WTC11 (cell line): ENCODE measurements at regions not wholly inside any gene's neighbourhood (a gene's known extent, or its start where the extent isn't known, plus 50 kb on each side); places are given as distances from the start of the nearest gene placed in this dataset.

Experiments used
- ATAC-seq: fragments of 200-7000 bp; cut with Tn5 transposase; 2 replicates; pipeline ENCODE4 v1.10.0; 2021; ENCODE audit warnings: mild to moderate bottlenecking, moderate library complexity
- CTCF ChIA-PET: fragments of 300-600 bp; sonication (Branson Sonifier 250); formaldehyde crosslinking; loops from one replicate; lab custom pipeline; 2021; ENCODE audit warnings: antibody characterized with exemption; lab: Charles Lee
- POLR2A ChIA-PET: fragments of 350-600 bp; sonication (Branson Sonifier 250); formaldehyde crosslinking; loops from one replicate; lab custom pipeline; 2021; ENCODE audit warnings: antibody characterized with exemption; lab: Charles Lee
- DNase-seq: peaks from one replicate; pipeline ENCODE4 v3.0.0; 2021; ENCODE audit warnings: low spot score
- H3K27ac Mint-ChIP-seq: 2 replicates; pipeline ENCODE4 v1.8.0; 2021; ENCODE audit warnings: mixed read lengths
- H3K27me3 Mint-ChIP-seq: 2 replicates; pipeline ENCODE4 v1.8.0; 2021; ENCODE audit warnings: low read depth, mild to moderate bottlenecking, moderate library complexity, mixed read lengths
- H3K36me3 Mint-ChIP-seq: 2 replicates; pipeline ENCODE4 v1.8.0; 2021; ENCODE audit warnings: mixed read lengths
- H3K4me1 Mint-ChIP-seq: 2 replicates; pipeline ENCODE4 v1.8.0; 2022; ENCODE audit warnings: mixed read lengths
- H3K4me3 Mint-ChIP-seq: 2 replicates; pipeline ENCODE4 v1.8.0; 2021; ENCODE audit warnings: mild to moderate bottlenecking, moderate library complexity, mixed read lengths
- H3K9me3 Mint-ChIP-seq: 2 replicates; pipeline ENCODE4 v1.8.0; 2021; ENCODE audit warnings: mixed read lengths
- ATF1 ChIP-seq: sonication (generic); formaldehyde crosslinking; IDR thresholded peaks from 2 replicates; pipeline ENCODE4 v1.8.1; 2023; ENCODE audit warnings: mild to moderate bottlenecking, moderate library complexity, missing genetic modification reagents
- CREM ChIP-seq: sonication (generic); formaldehyde crosslinking; IDR thresholded peaks from 2 replicates; pipeline ENCODE4 v1.8.1; 2022; ENCODE audit warnings: mild to moderate bottlenecking, missing genetic modification reagents, moderate library complexity
- ELF4 ChIP-seq: sonication (generic); formaldehyde crosslinking; IDR thresholded peaks from 2 replicates; pipeline ENCODE4 v1.8.1; 2022; ENCODE audit warnings: low read depth, mild to moderate bottlenecking, moderate library complexity, missing genetic modification reagents
- SMAD3 ChIP-seq: sonication (generic); formaldehyde crosslinking; IDR thresholded peaks from 2 replicates; pipeline ENCODE4 v1.8.0; 2022; ENCODE audit warnings: missing genetic modification reagents, mild to moderate bottlenecking, borderline replicate concordance
- SP1 ChIP-seq: sonication (generic); formaldehyde crosslinking; conservative IDR thresholded peaks from 2 replicates; pipeline ENCODE4 v1.8.1; 2022; ENCODE audit warnings: missing genetic modification reagents
- TEAD1 ChIP-seq: sonication (generic); formaldehyde crosslinking; IDR thresholded peaks from 2 replicates; pipeline ENCODE4 v1.8.0; 2022; ENCODE audit warnings: mild to moderate bottlenecking, missing genetic modification reagents
- ZNF396 ChIP-seq: fragments of 250-450 bp; sonication (Bioruptor Pico); IDR thresholded peaks from 2 replicates; pipeline ENCODE4 v1.8.0; 2021; ENCODE audit warnings: mild to moderate bottlenecking, moderate library complexity, borderline replicate concordance
- TF ChIP-seq, protein P1 (sequence below): sonication (generic); formaldehyde crosslinking; IDR thresholded peaks from 2 replicates; pipeline ENCODE4 v1.8.0; 2022; ENCODE audit warnings: mild to moderate bottlenecking, missing genetic modification reagents
- TF ChIP-seq, protein P2 (sequence below): sonication (generic); formaldehyde crosslinking; IDR thresholded peaks from 2 replicates; pipeline ENCODE4 v1.8.1; 2022; ENCODE audit warnings: low read depth, mild to moderate bottlenecking, moderate library complexity, missing genetic modification reagents, borderline replicate concordance
- TF ChIP-seq, protein P3 (sequence below): sonication (generic); formaldehyde crosslinking; IDR thresholded peaks from 2 replicates; pipeline ENCODE4 v1.8.0; 2023; ENCODE audit warnings: missing genetic modification reagents, mild to moderate bottlenecking, borderline replicate concordance
- TF ChIP-seq, protein P4 (sequence below): sonication (generic); formaldehyde crosslinking; IDR thresholded peaks from 2 replicates; pipeline ENCODE4 v1.8.0; 2023; ENCODE audit warnings: mild to moderate bottlenecking, missing genetic modification reagents
- TF ChIP-seq, protein P5 (sequence below): sonication (generic); formaldehyde crosslinking; IDR thresholded peaks from 2 replicates; pipeline ENCODE4 v1.8.1; 2022; ENCODE audit warnings: mild to moderate bottlenecking, missing genetic modification reagents, moderate library complexity, borderline replicate concordance

DNA sequence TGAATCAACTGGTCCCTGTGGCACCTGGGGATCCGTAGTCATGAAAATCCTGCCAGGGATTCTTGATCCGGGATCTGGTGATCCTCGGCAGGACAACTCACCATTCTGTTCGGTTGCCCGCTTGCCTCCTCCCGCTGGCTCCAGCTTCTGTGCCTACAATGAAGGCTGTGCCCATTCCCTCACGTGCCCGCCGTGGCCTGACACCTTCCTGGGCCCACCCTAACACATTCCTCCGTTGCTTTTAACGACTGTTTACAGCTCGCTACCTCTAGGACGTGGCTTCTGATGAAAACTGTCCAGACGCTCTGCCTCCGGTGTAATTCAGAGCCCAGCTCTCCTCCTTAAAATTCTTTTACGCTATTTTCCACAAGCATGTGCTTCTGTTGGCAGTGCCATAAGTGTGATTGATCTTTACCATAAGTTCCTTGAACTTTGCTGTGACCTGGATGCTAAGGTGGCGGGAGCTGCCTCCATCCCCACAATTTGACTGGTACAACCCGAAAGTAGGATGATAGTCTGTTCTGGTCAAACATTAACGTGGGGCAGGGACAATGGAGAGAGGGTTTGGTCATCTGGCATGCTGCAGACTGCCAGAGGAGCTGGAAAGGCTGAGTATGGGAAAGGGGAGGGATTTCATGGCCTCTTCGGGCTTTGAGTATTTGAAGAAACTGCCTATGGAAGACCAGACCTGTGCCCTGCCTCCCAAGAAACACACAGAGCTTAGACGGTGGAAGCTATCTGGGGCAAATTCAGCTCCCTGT, 206.8 kb upstream of the TNP1 start:
- TF ChIP-seq ZNF396 (CRISPR knock-in tag) (no peak), SP1 (CRISPR knock-in tag) (no peak), TEAD1 (CRISPR knock-in tag) (no peak), CREM (CRISPR knock-in tag) (no peak), SMAD3 (CRISPR knock-in tag) (no peak), ATF1 (CRISPR knock-in tag) (no peak), ELF4 (CRISPR knock-in tag) (no peak)
- TF ChIP-seq, protein P1, sequence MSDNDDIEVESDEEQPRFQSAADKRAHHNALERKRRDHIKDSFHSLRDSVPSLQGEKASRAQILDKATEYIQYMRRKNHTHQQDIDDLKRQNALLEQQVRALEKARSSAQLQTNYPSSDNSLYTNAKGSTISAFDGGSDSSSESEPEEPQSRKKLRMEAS (CRISPR knock-in tag), result no peak
- TF ChIP-seq, protein P2, sequence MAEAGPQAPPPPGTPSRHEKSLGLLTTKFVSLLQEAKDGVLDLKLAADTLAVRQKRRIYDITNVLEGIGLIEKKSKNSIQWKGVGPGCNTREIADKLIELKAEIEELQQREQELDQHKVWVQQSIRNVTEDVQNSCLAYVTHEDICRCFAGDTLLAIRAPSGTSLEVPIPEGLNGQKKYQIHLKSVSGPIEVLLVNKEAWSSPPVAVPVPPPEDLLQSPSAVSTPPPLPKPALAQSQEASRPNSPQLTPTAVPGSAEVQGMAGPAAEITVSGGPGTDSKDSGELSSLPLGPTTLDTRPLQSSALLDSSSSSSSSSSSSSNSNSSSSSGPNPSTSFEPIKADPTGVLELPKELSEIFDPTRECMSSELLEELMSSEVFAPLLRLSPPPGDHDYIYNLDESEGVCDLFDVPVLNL (CRISPR knock-in tag), result no peak
- TF ChIP-seq, protein P3, sequence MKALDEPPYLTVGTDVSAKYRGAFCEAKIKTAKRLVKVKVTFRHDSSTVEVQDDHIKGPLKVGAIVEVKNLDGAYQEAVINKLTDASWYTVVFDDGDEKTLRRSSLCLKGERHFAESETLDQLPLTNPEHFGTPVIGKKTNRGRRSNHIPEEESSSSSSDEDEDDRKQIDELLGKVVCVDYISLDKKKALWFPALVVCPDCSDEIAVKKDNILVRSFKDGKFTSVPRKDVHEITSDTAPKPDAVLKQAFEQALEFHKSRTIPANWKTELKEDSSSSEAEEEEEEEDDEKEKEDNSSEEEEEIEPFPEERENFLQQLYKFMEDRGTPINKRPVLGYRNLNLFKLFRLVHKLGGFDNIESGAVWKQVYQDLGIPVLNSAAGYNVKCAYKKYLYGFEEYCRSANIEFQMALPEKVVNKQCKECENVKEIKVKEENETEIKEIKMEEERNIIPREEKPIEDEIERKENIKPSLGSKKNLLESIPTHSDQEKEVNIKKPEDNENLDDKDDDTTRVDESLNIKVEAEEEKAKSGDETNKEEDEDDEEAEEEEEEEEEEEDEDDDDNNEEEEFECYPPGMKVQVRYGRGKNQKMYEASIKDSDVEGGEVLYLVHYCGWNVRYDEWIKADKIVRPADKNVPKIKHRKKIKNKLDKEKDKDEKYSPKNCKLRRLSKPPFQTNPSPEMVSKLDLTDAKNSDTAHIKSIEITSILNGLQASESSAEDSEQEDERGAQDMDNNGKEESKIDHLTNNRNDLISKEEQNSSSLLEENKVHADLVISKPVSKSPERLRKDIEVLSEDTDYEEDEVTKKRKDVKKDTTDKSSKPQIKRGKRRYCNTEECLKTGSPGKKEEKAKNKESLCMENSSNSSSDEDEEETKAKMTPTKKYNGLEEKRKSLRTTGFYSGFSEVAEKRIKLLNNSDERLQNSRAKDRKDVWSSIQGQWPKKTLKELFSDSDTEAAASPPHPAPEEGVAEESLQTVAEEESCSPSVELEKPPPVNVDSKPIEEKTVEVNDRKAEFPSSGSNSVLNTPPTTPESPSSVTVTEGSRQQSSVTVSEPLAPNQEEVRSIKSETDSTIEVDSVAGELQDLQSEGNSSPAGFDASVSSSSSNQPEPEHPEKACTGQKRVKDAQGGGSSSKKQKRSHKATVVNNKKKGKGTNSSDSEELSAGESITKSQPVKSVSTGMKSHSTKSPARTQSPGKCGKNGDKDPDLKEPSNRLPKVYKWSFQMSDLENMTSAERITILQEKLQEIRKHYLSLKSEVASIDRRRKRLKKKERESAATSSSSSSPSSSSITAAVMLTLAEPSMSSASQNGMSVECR (CRISPR knock-in tag), result no peak
- Mint-ChIP-seq H3K36me3 (no peaks in the 10 kb centered on the region), H3K9me3 (peaks cover 7% of the 10 kb centered on the region), H3K4me1 (peaks cover 24% of the 10 kb centered on the region), H3K27me3 (no peaks in the 10 kb centered on the region), H3K27ac (no peak overlapping the region), H3K4me3 (no peak overlapping the region)
- ATAC-seq, result no peak
- CTCF ChIA-PET, result interaction anchor here (0.9 kb wide), 1 partner anchor 22 kb away, joined by 3 read pairs; no protein-coding TSS in a partner anchor
- POLR2A ChIA-PET, result no interaction called here
- no peak for DNase-seq

DNA sequence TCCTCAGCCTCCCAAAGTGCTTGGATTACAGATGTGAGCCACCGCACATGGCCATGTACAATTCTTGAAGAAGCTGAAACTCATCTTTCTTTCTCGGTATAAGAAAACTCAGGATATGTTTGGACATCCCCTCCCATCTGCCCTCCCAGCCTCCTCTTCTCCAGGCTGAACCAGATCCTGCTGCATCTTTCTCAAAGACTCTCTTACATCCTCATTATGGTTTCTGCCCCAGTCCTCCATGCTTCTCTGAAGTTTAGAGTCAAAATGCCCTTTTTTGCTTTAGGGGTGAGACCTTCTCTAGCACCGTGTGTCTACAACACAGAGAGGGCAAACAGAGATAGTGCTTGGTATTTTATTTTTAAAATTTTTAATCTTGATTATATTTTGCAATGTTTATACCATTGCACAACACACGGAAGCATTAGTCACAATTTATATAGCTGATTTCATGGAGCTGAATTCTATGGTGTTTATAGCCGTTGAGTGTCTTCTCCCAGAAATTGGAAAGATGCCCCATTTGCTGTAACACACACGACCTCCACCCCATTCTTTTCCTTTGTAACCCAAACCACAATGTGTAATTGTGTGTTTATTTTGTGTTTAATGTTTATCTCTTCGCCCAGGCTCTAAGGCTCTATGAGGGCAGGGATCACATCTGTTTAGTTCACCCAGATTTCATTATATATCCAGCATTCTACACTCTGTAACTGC, 206.0 kb upstream of the TNP1 start:
- ATAC-seq (no peak), DNase-seq (no peak)
- Mint-ChIP-seq H3K36me3 (no peaks in the 10 kb centered on the region), H3K9me3 (peaks cover 7% of the 10 kb centered on the region), H3K4me1 (peaks cover 24% of the 10 kb centered on the region), H3K4me3 (no peak overlapping the region), H3K27ac (no peak overlapping the region), H3K27me3 (no peaks in the 10 kb centered on the region)
- TF ChIP-seq, protein P4, sequence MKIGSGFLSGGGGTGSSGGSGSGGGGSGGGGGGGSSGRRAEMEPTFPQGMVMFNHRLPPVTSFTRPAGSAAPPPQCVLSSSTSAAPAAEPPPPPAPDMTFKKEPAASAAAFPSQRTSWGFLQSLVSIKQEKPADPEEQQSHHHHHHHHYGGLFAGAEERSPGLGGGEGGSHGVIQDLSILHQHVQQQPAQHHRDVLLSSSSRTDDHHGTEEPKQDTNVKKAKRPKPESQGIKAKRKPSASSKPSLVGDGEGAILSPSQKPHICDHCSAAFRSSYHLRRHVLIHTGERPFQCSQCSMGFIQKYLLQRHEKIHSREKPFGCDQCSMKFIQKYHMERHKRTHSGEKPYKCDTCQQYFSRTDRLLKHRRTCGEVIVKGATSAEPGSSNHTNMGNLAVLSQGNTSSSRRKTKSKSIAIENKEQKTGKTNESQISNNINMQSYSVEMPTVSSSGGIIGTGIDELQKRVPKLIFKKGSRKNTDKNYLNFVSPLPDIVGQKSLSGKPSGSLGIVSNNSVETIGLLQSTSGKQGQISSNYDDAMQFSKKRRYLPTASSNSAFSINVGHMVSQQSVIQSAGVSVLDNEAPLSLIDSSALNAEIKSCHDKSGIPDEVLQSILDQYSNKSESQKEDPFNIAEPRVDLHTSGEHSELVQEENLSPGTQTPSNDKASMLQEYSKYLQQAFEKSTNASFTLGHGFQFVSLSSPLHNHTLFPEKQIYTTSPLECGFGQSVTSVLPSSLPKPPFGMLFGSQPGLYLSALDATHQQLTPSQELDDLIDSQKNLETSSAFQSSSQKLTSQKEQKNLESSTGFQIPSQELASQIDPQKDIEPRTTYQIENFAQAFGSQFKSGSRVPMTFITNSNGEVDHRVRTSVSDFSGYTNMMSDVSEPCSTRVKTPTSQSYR (CRISPR knock-in tag), result no peak
- TF ChIP-seq, protein P5, sequence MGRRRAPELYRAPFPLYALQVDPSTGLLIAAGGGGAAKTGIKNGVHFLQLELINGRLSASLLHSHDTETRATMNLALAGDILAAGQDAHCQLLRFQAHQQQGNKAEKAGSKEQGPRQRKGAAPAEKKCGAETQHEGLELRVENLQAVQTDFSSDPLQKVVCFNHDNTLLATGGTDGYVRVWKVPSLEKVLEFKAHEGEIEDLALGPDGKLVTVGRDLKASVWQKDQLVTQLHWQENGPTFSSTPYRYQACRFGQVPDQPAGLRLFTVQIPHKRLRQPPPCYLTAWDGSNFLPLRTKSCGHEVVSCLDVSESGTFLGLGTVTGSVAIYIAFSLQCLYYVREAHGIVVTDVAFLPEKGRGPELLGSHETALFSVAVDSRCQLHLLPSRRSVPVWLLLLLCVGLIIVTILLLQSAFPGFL (CRISPR knock-in tag), result no peak
- CTCF ChIA-PET, result interaction anchor here (0.9 to 1.3 kb wide), 2 partner anchors 22 to 100 kb away, joined by 3 read pairs; no protein-coding TSS in a partner anchor
- POLR2A ChIA-PET, result interaction anchor here (0.7 kb wide), 1 partner anchor 195 kb away, joined by 3 read pairs; no protein-coding TSS in a partner anchor
